Activated effector memory CD4-positive, alpha-beta T cell treated with anti-CD3 and anti-CD28 coated beads, Interleukin-2, amount 50 U/mL, for 16 hours (primary cell): ENCODE measurements at regions not wholly inside any gene's neighbourhood (a gene's known extent, or its start where the extent isn't known, plus 50 kb on each side); places are given as distances from the start of the nearest gene placed in this dataset.

Source experiments
- DNase-seq: peaks from one replicate; pipeline ENCODE4 v3.0.0-alpha.2; 2020

DNA sequence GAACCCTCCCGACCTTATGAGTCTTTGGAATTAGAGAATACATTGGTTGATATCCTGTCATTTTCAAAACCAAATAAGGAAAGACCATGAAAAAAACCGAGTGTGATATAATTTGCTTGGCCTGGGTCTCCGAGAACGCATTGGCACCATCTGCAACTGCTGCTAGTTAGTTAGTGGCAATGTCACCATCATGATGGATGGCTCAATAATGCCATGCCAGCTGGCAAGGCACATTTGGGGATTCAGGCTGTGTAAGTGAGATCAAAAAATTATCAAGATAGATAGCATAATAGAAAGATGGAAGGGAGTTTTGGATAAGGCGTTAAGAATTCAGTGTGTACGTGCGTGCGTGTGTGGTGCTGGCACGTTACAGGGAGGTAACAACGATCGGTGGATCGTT lies 134.7 kb upstream of the TCERG1L start:
- no peak for DNase-seq

DNA sequence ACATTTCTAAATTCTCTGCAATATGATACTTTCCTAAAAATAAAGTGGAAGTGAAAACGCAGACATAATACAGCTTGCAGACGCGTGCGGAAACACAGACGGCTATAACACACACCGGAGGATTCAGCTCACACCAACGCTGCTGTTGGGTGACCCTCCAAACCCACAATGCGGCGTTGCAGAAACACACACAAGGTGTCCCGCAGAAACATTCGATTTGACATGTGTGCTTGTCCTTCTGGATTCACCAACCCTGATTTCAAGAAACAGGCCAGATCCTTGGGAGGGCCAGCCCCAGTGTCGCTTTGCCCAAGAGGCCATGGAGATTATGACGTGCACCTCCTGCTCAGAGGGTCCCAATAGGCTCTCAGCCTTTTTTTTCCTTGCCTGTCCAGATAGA lies 136.7 kb upstream of the TCERG1L start:
- DNase-seq: peak; percentile 8

DNA sequence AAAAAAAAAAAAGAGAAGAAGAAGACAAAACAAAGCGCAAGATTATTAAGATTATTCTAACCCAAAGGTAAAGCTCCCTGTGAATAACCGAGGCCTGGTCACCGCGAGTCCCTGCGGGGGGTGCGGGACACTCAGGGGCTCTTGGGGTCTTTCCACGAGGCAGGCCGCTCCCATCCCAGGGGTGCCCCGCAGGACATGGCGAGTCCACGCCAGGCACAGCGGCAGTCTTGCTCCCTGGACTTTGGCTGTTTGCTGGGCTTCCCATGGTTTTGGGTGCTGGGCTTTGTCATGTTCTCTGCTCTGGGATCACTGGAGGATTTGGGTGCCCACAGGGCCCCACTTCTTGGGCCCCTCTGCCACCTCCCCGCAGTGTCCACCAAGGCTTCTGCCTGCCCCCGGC lies 137.4 kb upstream of the TCERG1L start:
- DNase-seq: no peak

DNA sequence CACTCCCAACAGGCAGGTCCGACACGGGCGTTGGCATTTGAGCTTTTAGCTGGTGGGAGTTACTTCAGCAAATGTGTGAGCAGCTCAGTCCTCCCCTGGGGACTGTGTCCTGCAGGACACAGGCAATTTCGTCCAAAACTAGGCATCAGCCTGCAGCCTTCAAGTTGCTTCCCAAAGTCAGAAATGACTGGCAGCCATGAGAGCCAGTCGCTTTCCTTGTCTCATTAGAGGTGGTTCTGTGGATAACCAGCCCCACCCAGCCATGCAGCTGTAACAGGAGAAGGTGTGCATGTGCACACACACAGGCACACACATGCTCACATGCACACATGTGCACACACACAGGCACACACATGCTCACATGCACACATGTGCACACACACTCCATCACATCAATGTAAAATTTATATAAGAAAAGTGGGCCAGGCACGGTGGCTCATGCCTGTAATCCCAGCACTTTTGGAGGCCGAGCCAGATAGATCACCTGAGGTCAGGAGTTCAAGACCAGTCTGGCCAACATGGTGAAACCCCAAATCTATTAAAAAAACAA lies 138.8 kb upstream of the TCERG1L start:
- no peak for DNase-seq

DNA sequence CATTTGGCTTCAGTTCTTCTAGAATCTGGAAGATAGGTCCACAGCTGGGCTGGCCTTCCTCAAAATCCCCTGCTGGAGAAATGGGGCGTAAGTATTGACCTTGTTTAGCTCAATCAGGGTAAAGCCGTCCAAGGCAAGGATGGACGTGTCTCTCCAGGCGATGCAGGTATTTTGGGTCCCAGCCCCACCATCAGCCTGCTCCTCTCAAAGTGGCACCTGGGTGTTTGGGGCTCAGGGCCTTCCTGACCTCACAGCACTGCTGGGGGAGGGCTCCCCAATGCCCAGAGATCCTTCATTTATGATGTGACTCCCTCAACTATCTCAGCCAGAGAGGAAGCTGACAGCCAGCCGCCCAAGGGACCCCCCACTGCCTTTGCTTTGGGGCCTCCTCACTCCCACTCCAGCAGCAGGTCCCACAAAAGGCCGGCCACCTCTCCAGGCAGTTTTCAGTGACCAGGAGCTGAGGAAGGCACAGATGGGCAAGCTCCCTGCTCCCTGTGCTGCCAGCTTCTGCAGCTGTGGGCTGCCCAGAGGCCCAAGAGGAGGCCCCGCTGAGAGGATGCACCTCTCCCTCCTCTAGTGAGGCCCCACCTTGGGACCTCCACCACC lies 140.0 kb upstream of the TCERG1L start:
- DNase-seq: no peak

DNA sequence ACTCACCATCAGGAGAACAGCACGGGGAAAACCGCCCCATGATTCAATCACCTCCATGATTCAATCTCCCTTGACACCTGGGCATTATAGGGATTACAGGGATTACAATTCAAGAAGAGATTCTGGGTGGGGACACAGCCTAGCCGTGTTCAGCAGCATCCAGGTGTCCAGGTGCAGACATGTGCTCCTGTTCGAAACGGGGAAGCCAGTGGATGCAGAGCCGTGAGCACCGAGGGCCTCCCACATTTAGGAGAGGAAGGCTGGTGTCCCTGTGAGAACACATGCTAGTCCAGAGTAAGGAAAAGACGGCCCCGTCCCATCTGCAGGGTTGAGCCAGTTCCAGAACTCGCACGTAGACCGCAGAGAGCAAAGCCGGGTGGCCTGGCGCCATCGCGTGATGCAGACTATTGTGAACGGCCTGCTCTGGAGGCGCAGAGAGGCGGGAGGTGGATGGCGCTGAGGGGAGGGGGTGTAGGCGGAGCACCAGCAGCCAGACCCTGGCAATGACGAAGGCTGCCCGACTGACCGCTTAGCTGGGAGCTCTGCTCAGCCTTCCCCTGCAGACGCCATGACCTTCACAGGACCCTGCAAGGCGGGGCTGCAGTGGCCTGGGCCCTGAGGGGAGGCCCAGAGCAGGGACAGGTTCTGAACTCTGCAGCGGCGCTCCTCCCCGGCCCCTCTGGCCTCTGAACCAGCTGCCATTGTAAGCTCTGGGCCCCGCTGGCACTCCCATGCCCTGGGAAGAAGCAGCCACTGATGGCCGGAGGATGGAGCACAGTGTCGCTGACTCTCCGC lies 141.6 kb upstream of the TCERG1L start:
- no peak for DNase-seq

DNA sequence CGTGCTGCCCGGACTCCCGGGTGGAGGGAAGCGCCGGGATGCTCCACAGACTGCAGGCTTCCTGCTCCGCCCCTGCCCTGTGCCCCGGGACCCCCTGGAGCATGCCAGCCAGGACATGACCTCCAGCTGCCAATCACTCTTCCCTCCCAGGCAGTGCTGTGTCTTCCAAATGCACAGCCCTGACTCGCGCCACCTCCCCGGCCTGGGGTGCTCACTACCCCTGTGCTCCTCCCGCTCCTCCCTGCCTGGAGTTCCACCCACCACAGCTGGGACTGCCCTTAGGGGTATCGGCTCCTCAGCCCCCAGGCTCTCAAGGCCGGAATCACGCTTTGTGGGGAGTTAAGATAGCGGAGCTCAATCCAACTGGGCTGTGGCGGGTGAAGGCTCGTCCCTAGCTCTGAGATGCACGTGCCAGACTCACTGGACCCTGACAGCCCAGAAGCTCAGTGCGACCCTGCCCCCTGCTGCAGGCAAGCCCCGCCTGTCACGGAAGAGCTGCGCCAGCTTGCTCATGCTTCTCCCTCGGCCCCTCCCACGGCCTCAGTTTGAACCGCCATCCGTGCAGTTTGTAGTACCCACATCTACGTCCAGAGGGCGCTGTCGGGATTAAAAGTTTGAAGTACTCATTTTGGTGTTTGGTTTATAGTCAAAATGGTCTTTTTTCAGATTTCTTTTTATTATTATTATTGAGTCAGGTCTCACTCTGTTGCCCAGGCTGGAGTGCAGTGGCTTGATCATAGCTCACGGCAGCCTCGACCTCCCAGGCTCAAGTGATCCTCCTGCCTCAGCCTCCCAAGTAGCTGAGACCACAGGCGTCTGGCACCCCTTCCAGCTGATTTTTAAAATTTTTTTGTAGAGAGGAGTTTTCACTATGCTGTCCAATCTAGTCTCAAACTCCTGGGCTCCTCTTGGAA lies 142.5 kb upstream of the TCERG1L start:
- DNase-seq: peak; percentile 86

DNA sequence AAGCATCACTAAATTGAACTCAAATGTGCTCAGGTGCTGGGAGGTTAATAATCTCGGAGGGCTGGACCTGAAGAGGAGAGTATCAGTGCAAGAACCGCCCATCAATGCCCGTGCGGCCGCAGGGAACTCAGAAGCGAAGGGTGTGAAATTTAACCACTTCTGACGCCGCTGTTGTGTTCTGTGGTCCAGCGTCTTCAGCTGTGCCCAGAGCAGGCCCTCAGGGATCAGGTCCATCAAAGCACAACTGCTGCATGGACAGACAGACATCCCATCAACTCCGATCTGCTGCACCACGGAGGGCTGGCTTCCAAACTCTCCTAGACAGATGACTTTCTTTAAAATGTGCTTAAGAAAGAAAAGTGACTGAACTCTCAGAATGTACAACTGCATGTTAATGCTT lies 144.9 kb upstream of the TCERG1L start:
- DNase-seq: no peak

DNA sequence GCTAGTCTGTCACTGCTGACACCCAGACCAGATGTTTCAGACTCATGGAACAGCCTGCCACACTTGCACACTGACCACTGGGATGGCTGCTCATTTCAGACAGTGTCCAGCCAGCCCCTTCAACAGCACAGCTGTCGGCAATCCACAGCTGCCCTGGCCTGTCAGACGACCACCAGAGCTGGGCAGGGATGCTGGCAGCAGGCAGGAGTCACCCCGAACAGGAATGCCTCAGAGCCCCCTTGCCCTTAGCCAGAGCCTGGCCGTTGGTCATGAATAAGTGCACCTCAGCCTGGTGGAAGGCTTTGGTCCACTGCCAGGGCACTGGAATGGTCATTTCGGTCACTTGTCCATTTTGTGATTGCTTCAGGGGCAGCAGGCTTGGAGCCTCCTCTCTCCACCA lies 149.6 kb upstream of the TCERG1L start:
- no peak for DNase-seq

DNA sequence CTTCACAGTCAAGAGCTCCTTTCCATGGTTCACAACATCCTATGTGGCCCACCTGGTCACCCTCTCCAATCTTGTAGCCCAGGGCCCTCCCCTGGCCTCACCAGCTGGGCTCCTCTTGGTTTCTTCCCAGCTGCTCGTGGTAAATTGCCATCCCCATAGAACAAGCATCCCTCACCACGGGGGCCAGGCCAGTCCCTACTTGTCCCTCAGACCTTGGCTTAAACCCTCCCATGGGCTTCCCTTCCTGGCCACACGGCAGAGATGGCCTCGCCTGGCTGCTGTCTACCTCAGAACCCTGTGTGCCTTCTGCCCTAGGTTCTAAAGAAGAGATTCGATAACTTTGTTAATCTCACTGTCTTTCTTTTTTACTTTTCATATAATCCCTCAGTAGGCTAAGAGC lies 153.3 kb upstream of the TCERG1L start:
- no peak for DNase-seq

DNA sequence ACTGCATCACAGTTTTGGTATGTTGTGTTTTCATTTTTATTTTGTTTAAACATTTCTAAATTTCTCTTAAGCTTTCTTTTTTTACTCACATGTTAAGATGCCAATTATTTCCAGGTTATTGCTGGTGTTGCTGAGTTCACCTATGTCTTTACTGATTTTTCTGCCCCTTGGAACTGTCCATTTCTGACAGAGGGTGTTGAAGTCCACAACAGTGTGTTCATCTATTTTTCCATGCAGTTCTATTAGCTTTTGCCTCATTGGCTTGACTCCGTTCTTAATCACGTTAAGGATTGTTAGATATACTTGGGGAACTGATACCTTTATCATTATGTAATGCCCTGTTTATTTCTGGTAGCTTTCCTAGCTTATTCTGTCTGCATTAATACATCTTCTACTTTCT lies 158.0 kb upstream of the TCERG1L start:
- no peak for DNase-seq

DNA sequence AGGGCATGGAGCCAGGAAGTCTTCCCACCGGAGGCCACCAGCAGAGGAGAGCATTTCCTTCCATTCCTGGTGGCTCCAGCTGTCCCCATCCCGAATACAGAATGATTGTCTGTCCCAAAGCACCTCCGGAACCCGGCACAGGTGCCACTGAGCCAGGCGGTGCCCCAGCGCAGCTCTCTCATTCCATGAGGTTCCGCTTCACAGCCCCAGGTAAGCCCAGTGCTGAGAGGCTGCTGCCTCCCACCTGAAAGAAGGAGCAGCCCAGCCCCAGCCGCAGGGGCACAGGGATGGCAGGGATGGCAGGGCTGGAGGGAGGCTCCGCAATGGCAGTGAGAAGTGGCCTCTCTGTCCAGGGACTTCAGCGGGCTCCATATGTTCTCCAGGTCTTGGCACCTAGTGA lies 162.1 kb upstream of the TCERG1L start:
- DNase-seq: no peak

DNA sequence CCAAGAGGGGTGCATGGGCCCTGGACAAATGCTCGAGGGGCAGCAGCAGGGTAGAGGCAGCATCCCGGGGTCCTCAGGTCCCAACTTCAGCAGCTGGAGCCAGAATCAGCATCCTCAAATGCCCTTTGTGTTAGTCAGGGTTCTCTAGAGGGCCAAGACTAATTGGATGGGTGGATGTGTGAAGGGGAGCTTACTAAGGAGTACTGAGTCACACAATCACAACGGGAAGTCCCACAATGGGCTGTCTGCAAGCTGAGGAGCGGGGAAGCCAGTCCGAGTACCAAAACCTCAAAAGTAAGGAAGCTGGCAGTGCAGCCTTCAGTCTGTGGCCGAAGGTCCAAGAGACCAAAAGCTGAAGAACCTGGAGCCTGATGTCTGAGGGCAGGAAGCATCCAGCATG lies 162.9 kb upstream of the TCERG1L start:
- no peak for DNase-seq

DNA sequence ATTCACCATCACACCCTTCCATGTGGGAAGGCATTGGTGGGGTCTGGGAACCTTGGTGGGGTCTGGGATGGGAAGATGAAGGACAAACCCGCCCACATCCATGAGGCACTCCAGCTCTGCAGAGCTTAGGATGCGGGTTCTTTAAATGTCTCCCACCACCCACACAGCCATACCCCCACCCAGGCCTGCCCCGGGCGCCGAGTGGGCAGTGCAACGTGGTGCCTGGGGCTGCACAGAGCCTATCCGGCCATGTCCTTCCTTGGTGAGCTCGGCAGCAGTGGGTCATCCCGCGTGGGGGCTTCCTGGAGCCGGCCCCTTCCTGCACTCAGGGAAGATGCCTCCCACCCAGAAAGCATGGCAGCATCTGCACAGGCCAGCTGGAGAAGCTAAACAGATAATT lies 163.5 kb upstream of the TCERG1L start:
- no peak for DNase-seq

DNA sequence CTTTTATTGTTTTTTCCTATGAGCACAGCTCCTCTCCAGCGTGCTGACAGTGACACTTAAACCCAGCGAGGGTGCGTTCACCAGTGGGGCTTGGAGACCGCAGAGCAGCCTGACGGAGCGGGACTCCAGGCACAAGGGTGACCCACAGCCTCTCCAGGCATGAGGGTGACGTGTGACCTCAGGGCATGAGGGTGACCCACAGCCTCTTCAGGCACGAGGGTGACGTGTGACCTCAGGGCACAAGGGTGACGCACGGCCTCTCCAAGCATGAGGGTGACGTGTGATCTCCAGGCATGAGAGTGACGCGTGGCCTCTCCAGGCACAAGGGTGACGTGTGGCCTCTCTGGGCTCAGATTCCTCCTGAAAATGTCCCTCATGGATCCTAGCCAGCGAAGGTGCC lies 164.3 kb upstream of the TCERG1L start:
- DNase-seq: no peak

DNA sequence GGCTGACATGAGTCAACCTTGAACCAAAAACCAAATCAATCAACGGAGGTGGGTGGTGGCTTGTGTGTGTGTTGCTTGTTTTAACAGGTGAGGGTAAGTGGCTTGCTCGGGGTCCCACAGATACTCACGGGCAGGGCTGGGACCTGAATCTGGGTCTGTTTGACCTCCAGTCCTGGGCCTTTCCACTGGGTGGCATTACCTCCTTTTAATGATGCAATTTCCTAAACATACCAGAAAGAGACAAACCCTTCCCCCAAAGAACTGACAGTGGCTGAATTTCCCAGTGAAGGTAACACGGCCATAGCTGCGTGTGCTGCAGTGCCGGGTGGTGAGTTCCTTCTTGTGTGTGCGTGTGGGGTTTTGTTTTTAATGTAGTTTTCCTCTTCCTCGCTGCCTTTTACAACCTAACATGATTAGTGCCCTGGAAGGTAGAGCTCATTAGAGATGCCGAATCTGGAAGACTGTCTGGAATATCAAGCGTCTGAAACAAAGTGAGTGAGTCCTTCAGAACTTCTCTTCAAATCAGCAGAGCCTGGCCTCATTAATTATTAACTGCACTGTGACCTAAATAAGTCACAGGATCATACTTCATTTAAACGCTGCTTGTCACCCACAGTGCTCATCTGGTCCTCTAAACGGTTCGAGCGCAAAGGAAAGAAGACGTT lies 166.1 kb upstream of the TCERG1L start:
- no peak for DNase-seq

DNA sequence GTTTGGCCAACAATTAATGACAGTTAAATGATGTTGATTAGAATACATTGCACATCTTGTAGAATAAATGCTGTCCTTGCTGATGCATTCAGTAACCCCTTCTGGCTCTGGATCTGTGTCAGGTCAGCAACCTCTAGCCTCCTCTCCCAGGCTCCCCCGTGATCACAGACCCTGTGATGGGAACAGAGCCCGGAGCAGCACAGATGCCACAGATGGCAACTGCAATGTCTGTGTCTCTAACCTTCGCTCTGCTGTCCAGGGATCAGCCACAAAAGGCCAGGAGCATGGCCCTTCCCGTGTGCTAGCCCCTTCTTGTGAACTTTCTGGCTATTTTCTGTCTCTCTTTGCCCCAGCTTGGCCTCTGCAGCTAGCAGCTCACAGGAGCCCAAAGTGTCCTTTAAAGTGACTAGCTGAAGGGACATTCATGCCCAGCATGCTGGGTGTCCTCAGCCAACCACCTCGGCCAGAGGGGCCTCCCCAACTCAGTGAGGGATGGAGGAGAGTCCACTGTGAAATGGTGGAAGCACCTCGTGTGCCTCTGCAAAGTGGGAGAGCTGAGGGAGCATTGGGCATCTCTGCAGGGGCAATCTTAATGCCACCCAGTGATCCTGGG lies 167.0 kb upstream of the TCERG1L start:
- DNase-seq: no peak

DNA sequence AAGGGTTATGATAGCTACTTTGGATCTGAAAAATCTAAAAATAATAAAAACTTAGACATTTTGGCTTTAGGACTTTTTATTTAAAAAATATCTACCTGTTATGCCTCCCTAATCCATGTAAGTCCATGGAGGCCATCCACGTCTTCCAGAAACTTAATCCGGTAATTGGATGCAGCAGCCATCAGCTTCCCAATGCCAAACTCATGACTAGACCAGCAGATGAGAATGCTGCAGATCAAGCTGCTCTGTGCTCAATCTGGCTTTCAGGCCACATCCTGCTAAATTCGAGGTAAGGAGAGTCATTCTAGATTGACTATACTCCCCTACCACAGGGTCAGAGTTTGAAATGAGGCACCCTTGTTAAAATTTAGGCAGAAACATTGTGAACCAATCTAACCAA lies 168.5 kb upstream of the TCERG1L start:
- DNase-seq: no peak

DNA sequence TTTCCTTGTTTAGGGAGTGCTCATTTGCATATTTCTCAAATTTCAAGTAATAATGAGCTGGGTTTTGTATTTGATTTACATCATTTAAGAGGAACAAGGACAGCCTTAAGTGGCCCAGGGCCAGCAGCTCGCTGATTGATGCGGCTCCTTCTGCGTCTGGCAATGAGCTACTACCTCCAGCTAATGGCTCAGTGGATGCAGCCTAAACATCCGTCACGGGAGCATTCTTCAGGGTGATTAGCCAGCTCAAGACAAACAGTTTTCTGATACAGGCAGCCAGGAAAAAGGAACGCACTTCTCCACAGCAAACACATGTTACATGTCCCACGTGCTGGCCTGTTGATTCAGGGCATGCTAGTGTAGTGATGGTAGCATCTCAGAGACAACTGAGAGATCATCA lies 169.3 kb upstream of the TCERG1L start:
- no peak for DNase-seq

DNA sequence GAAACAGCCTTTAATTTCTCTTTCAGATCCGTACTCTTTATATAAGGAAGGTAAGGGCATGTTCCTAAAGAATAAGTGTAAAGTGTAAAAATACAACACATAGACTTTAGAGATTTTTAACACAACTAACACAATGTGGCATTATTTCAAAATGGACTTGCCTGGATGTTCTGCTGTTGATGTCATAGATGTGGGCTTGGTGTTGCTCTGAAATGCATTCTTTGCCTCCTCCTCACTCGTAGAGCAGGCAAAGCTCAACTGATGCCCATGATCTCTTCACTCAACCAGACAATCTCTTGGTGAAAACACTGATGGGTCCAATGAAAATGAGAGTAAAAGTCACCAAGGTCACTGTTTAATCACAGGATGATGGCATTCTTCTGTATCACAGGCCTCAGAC lies 174.2 kb upstream of the TCERG1L start:
- no peak for DNase-seq

DNA sequence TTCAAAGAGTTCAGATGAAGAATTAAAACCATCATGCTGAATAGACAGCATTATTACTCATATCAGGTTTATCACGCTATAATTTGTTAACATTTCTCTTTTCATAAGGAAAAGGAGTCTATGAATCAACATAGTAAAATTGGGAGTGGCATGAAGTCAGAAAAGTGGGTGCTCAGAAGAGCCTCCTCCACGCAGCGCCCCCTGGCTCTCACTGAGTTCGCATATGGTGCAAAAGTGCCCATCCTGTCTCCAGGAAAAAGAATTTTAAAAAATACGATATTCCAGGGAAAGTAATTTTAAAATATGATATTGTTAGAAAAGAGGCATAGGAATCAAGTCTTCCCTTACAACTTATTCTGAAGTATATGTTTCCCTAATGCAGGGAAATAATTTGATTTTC lies 176.3 kb upstream of the TCERG1L start:
- DNase-seq: no peak

DNA sequence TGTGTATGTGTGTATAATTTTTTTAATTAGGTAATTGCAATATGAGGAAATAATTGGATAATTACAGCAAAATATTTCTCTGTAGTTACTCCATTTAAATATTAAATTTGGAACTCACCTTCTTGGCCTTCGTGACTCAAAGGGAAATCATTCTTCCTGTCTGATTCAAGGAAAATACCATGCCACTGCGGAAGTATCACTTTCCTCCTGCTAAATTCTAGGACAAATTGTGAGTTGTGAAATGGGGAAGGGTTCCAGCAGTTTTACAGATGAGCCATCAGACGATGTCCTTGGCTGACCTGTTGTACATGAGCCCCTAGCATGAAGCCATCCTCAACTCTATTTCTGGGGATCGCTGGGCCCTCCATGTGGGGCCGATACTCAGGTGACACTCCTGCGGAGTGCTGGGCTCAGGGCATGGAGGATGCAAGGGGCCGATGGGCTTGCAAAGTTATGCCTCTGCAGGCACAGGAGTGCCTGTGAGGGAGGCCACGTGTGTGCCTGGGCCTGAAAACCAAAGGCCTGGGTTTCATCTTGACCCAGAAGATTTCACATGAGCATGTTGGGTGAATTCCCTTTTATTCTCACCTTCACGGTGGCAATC lies 179.6 kb upstream of the TCERG1L start:
- DNase-seq: no peak
